Stimulated activated naive CD4-positive, alpha-beta T cell (primary cell): ENCODE measurements at regions not wholly inside any gene's neighbourhood (a gene's known extent, or its start where the extent isn't known, plus 50 kb on each side); places are given as distances from the start of the nearest gene placed in this dataset.
"Not testable (repeated sequence)": the region's sequence is repeated elsewhere in the genome, so short reads cannot be mapped to it uniquely, and the experiment has no call there.

Experiments used
- DNase-seq, 6 experiments: peaks; one replicate each; lab custom pipeline; 2025; lab: John Stamatoyannopoulos, UW

GRCh38 chr6:16825784-16826183 lies 64.5 kb upstream of the ATXN1 start:
- no peak for DNase-seq

- DNase-seq: no peak
Observed at GRCh38 chr6:16824845-16825685, 63.8 kb upstream of the ATXN1 start.

- no peak for DNase-seq
Observed at GRCh38 chr6:16823718-16824352, 62.6 kb upstream of the ATXN1 start.

- DNase-seq: no peak
Observed at GRCh38 chr6:16822975-16823717, 61.9 kb upstream of the ATXN1 start.

GRCh38 chr6:16822529-16822928 lies 61.3 kb upstream of the ATXN1 start:
- DNase-seq: no peak

GRCh38 chr6:16821834-16822264 lies 60.6 kb upstream of the ATXN1 start:
- DNase-seq: no peak

- not testable (repeated sequence) for DNase-seq
Observed at GRCh38 chr6:16820262-16820661, 59.0 kb upstream of the ATXN1 start.

GRCh38 chr6:16819752-16820151 lies 58.5 kb upstream of the ATXN1 start:
- DNase-seq: no peak

- no peak for DNase-seq
Observed at GRCh38 chr6:16818992-16819626, 57.8 kb upstream of the ATXN1 start.

GRCh38 chr6:16817594-16817993 lies 56.3 kb upstream of the ATXN1 start:
- no peak for DNase-seq

GRCh38 chr6:16816891-16817290 lies 55.6 kb upstream of the ATXN1 start:
- DNase-seq: no peak

- DNase-seq: no peak
Observed at GRCh38 chr6:16812993-16813392, 51.7 kb upstream of the ATXN1 start.

- no peak for DNase-seq
Observed at GRCh38 chr6:16811277-16811979, 50.2 kb upstream of the ATXN1 start.
